ENCODE measurements at regions not wholly inside any gene's neighbourhood (a gene's known extent, or its start where the extent isn't known, plus 50 kb on each side); places are given as distances from the start of the nearest gene placed in this dataset.

DNA sequence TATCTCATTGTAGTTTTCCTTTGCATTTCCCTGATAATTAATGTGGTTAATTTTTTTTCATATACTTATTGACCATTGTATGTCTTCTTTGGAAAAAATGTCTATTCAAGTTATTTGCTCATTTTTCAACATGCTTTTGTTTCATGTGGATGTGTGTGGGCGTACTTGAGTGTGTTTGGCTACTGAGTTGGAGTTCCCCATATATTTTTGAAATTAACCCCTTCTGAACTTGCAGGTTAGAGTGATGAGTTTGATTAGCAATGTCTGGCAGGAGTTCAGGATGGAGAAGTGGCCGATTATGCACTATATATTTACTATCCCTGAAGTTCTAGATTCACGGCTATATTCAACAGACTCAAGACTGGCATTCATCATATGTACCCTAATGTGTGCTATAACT lies 250.4 kb upstream of the TTC14 start:
- no peak for TF ChIP-seq CEBPB (IDR thresholded peaks at IDR 0.05)
- TF ChIP-seq FOXM1 (IDR thresholded peaks at IDR 0.05; ENCODE audit: borderline replicate concordance, low read depth), result no peak
- TF ChIP-seq TAF1 (IDR thresholded peaks at IDR 0.05; ENCODE audit: low read depth), result no peak
- TF ChIP-seq CREB1 (IDR thresholded peaks at IDR 0.05; ENCODE audit: low read depth), result no peak

DNA sequence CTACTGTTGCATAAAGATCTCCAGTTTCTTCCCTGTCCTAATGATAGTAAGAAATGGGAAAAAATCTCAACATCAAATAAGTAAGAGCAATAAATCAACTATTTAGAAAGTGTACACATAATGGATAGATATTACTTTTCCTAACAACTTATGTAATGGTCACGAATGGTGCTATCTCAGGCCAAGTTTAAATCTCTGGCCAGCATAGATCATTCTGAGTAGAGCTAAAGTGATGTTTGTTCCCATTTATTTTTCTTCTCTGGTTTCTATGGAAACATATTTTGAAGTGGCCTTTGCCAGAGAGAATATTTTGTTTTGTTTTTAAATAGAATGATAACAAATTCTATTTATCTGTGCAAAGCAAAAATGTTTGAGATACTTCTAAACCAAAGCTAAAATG lies 249.7 kb upstream of the TTC14 start:
- TF ChIP-seq EGR1 (IDR thresholded peaks at IDR 0.05), result no peak
- TF ChIP-seq, protein P1, sequence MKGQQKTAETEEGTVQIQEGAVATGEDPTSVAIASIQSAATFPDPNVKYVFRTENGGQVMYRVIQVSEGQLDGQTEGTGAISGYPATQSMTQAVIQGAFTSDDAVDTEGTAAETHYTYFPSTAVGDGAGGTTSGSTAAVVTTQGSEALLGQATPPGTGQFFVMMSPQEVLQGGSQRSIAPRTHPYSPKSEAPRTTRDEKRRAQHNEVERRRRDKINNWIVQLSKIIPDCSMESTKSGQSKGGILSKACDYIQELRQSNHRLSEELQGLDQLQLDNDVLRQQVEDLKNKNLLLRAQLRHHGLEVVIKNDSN (IDR thresholded peaks at IDR 0.05), result no peak
- no peak for TF ChIP-seq CREB1 (IDR thresholded peaks at IDR 0.05; ENCODE audit: low read depth)
- TF ChIP-seq RAD21 (IDR thresholded peaks at IDR 0.05; ENCODE audit: low read depth), result no peak
- no peak for TF ChIP-seq YY1 (IDR thresholded peaks at IDR 0.05; ENCODE audit: low read depth)
- TF ChIP-seq EP300 (IDR thresholded peaks at IDR 0.05; ENCODE audit: borderline replicate concordance), result no peak
- TF ChIP-seq ZBTB7A (IDR thresholded peaks at IDR 0.05; ENCODE audit: low read depth), result no peak
- TF ChIP-seq, protein P2, sequence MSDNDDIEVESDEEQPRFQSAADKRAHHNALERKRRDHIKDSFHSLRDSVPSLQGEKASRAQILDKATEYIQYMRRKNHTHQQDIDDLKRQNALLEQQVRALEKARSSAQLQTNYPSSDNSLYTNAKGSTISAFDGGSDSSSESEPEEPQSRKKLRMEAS (IDR thresholded peaks at IDR 0.05), result no peak
- TF ChIP-seq, protein P3, sequence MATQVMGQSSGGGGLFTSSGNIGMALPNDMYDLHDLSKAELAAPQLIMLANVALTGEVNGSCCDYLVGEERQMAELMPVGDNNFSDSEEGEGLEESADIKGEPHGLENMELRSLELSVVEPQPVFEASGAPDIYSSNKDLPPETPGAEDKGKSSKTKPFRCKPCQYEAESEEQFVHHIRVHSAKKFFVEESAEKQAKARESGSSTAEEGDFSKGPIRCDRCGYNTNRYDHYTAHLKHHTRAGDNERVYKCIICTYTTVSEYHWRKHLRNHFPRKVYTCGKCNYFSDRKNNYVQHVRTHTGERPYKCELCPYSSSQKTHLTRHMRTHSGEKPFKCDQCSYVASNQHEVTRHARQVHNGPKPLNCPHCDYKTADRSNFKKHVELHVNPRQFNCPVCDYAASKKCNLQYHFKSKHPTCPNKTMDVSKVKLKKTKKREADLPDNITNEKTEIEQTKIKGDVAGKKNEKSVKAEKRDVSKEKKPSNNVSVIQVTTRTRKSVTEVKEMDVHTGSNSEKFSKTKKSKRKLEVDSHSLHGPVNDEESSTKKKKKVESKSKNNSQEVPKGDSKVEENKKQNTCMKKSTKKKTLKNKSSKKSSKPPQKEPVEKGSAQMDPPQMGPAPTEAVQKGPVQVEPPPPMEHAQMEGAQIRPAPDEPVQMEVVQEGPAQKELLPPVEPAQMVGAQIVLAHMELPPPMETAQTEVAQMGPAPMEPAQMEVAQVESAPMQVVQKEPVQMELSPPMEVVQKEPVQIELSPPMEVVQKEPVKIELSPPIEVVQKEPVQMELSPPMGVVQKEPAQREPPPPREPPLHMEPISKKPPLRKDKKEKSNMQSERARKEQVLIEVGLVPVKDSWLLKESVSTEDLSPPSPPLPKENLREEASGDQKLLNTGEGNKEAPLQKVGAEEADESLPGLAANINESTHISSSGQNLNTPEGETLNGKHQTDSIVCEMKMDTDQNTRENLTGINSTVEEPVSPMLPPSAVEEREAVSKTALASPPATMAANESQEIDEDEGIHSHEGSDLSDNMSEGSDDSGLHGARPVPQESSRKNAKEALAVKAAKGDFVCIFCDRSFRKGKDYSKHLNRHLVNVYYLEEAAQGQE (IDR thresholded peaks at IDR 0.05; ENCODE audit: low read depth), result no peak

DNA sequence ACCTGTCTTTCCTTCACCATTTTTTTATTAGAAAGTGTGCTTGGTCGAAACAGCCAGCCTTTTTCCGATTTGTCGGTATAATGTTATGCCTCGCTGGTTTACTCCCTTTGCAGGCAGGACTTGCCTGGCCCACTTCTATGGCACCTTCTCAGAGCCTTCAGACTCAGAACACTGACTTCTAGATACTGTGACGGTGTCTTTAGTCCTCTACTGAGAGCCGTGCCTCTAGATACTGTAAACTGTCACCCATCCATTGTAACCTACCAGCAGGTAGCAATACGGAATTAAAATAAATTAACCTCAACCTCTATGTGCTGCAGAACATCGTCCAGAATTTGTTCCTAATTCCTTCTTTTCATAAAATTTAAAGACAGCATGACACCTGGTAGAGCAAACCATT lies 247.7 kb upstream of the TTC14 start:
- TF ChIP-seq ZBTB7A (IDR thresholded peaks at IDR 0.05; ENCODE audit: low read depth) (no peak), RAD21 (IDR thresholded peaks at IDR 0.05; ENCODE audit: low read depth) (no peak), CREB1 (IDR thresholded peaks at IDR 0.05; ENCODE audit: low read depth) (no peak), FOXM1 (IDR thresholded peaks at IDR 0.05; ENCODE audit: borderline replicate concordance, low read depth) (no peak), TEAD4 (IDR thresholded peaks at IDR 0.05) (no peak), TCF12 (IDR thresholded peaks at IDR 0.05; ENCODE audit: low read depth) (no peak)

DNA sequence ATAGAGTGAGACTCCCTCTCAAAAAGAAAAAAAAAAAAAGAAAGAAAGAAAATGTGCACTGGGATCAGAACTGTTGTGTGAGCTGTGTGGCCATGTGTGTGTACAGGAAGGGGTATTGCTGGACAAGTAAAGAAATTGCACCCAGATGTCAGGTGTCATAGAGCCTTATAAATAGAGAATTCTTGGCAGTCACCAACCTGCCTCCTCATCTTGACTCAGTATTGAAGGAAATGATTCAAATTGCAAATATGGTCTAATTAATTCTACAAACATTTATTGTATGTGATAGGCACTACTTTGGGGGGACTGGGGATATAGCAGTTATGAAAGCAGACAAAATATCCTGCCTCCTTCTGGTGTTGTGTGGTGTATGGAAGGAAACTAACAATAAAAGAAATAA lies 243.8 kb upstream of the TTC14 start:
- TF ChIP-seq EGR1 (IDR thresholded peaks at IDR 0.05) (no peak), FOXM1 (IDR thresholded peaks at IDR 0.05; ENCODE audit: borderline replicate concordance, low read depth) (no peak), RAD21 (IDR thresholded peaks at IDR 0.05; ENCODE audit: low read depth) (no peak), TCF12 (IDR thresholded peaks at IDR 0.05; ENCODE audit: low read depth) (no peak), CEBPB (IDR thresholded peaks at IDR 0.05) (no peak), EP300 (IDR thresholded peaks at IDR 0.05; ENCODE audit: borderline replicate concordance) (no peak), TAF1 (IDR thresholded peaks at IDR 0.05; ENCODE audit: low read depth) (no peak), TEAD4 (IDR thresholded peaks at IDR 0.05) (no peak), CREB1 (IDR thresholded peaks at IDR 0.05; ENCODE audit: low read depth) (no peak), ZBTB7A (IDR thresholded peaks at IDR 0.05; ENCODE audit: low read depth) (no peak), NFIC (IDR thresholded peaks at IDR 0.05) (no peak), YY1 (IDR thresholded peaks at IDR 0.05; ENCODE audit: low read depth) (no peak)
- TF ChIP-seq, protein P1 (IDR thresholded peaks at IDR 0.05), result no peak
- TF ChIP-seq, protein P2 (IDR thresholded peaks at IDR 0.05), result no peak
- TF ChIP-seq, protein P3 (IDR thresholded peaks at IDR 0.05; ENCODE audit: low read depth), result no peak

DNA sequence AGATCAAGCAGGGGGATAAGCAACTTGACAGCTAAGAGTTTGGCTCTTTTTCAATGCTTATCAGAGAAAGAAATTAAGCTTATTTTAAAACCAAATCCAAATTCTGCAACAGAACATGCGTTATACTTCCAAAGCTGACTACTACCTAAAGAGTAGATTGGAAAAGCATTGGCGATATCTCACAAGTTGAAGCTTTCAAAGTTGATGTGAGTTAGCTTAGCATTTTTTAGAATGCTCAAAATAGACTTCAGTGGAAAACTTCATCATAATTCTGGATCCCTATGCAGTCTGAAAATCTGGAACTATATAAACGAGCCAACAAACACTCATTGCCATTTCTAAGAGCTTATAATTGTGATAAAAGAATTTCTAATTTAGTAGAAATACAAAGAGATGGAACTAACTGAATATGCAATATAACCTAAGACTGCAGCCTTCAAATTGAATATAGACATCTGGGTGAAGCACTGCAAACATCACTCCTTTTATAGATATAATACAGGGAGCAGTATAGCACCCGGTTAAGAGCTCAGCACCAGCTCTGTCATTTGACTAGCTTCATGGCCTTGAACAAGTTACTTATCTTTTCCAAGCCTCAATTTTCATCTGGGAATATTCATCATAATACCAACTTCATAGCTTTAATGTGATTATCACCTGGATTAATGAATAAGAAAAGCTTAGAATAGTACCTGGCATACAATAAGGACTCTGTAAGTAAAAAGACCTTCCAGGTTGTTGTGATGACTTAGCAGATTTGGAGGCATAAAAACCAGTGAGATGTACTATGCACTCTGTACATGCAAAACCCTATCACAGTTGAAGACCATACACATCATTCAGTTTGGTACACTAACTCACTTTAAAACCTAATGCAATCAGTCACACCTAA lies 242.7 kb upstream of the TTC14 start:
- TF ChIP-seq EP300 (IDR thresholded peaks at IDR 0.05; ENCODE audit: borderline replicate concordance), result no peak
- TF ChIP-seq NFIC (IDR thresholded peaks at IDR 0.05), result no peak

DNA sequence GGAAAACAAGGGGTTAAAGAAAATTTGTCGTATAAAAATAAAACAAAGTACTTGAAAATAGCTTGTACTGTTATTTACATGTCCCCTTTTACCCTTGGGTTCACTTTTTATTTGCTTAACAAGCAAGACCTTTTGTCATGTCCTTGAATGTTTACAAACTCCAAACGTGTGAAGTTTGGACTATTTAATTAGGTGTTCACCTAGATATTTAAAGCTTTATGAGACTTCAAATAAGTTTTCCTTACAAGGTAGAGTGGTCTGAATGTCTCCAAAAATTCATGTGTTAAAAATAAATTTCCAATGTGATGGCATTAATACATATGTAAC lies 242.0 kb upstream of the TTC14 start:
- TF ChIP-seq TCF12 (IDR thresholded peaks at IDR 0.05; ENCODE audit: low read depth) (no peak), EGR1 (IDR thresholded peaks at IDR 0.05) (no peak), NFIC (IDR thresholded peaks at IDR 0.05) (no peak), TAF1 (IDR thresholded peaks at IDR 0.05; ENCODE audit: low read depth) (no peak), YY1 (IDR thresholded peaks at IDR 0.05; ENCODE audit: low read depth) (no peak), FOXM1 (IDR thresholded peaks at IDR 0.05; ENCODE audit: borderline replicate concordance, low read depth) (no peak), CREB1 (IDR thresholded peaks at IDR 0.05; ENCODE audit: low read depth) (no peak), EP300 (IDR thresholded peaks at IDR 0.05; ENCODE audit: borderline replicate concordance) (no peak), CEBPB (IDR thresholded peaks at IDR 0.05) (no peak), RAD21 (IDR thresholded peaks at IDR 0.05; ENCODE audit: low read depth) (no peak), TEAD4 (IDR thresholded peaks at IDR 0.05) (no peak), ZBTB7A (IDR thresholded peaks at IDR 0.05; ENCODE audit: low read depth) (no peak)
- TF ChIP-seq, protein P2 (IDR thresholded peaks at IDR 0.05), result no peak
- TF ChIP-seq, protein P1 (IDR thresholded peaks at IDR 0.05), result no peak
- TF ChIP-seq, protein P3 (IDR thresholded peaks at IDR 0.05; ENCODE audit: low read depth), result no peak

Data from Ishikawa (cell line).